ENCODE measurements at regions not wholly inside any gene's neighbourhood (a gene's known extent, or its start where the extent isn't known, plus 50 kb on each side); places are given as distances from the start of the nearest gene placed in this dataset.

- TF ChIP-seq CTCF (IDR thresholded peaks at IDR 0.05), result no peak
- no peak for TF ChIP-seq POLR2AphosphoS5 (IDR thresholded peaks at IDR 0.05)
- no peak for TF ChIP-seq EP300 (IDR thresholded peaks at IDR 0.05; ENCODE audit: low read depth)
These were observed 331.3 kb upstream of the RBMS3 start for GRCh38 chr3:28949580-28949979.

Data from transverse colon (tissue), 4 donors.